OCI-LY3 (cell line): ENCODE measurements at regions not wholly inside any gene's neighbourhood (a gene's known extent, or its start where the extent isn't known, plus 50 kb on each side); places are given as distances from the start of the nearest gene placed in this dataset.

Experiments
- H2AFZ ChIP-seq: fragments of 200-600, 300-600 bp; shearing (Covaris generic); 2 replicates; pipeline ENCODE4 v1.6.0; 2014; ENCODE audit warnings: antibody characterized with exemption, low read depth, low read length
- H3K27ac ChIP-seq: fragments of 200-600, 300-600 bp; sonication (generic); 2 replicates; pipeline ENCODE4 v1.5.1; 2014; ENCODE audit warnings: mild to moderate bottlenecking, low read length, moderate library complexity, mixed read lengths
- H3K27me3 ChIP-seq: fragments of 200-600, 300-600 bp; sonication (generic); 2 replicates; pipeline ENCODE4 v1.6.1; 2014; ENCODE audit warnings: low read depth, low read length, mixed read lengths
- H3K36me3 ChIP-seq: fragments of 200-600, 300-600 bp; sonication (generic); replicated peaks from 2 replicates; pipeline ENCODE3; 2014; ENCODE audit warnings: low read depth, low read length, mixed read lengths
- H3K4me1 ChIP-seq: fragments of 300-600, 200-600 bp; sonication (generic); 2 replicates; pipeline ENCODE4 v1.6.1; 2014; ENCODE audit warnings: low read length, mixed read lengths
- H3K4me2 ChIP-seq: fragments of 200-600, 300-600 bp; sonication (generic); 2 replicates; pipeline ENCODE4 v1.6.1; 2014; ENCODE audit warnings: low read length, mixed read lengths
- H3K4me3 ChIP-seq: fragments of 300-600, 200-600 bp; sonication (generic); 2 replicates; pipeline ENCODE4 v1.5.1; 2014; ENCODE audit warnings: antibody characterized with exemption, mild to moderate bottlenecking, low read length, moderate library complexity
- H3K79me2 ChIP-seq: fragments of 300-600, 200-600 bp; shearing (Covaris generic); 2 replicates; pipeline ENCODE4 v1.6.1; 2014; ENCODE audit warnings: mild to moderate bottlenecking, low read length, mixed read lengths
- H3K9ac ChIP-seq: fragments of 300-600, 200-600 bp; shearing (Covaris generic); 2 replicates; pipeline ENCODE4 v1.6.0; 2014; ENCODE audit warnings: mild to moderate bottlenecking, low read length, moderate library complexity
- H3K9me3 ChIP-seq: fragments of 200-600, 300-600 bp; shearing (Covaris generic); 2 replicates; pipeline ENCODE4 v1.6.1; 2014; ENCODE audit warnings: low read length, mixed read lengths; ENCODE audit not compliant: insufficient read depth
- H4K20me1 ChIP-seq: fragments of 200-600, 300-600 bp; sonication (generic); 2 replicates; pipeline ENCODE4 v1.6.1; 2016; ENCODE audit warnings: low read length, mixed read lengths; ENCODE audit not compliant: insufficient read depth
- CTCF ChIP-seq: fragments of 200-600, 300-600 bp; sonication (generic); IDR thresholded peaks from 2 replicates; pipeline ENCODE4 v1.5.1; 2014; ENCODE audit warnings: antibody characterized with exemption, low read length, low read depth
- EZH2phosphoT487 ChIP-seq: fragments of 200-600 bp; shearing (Covaris generic); IDR thresholded peaks from 2 replicates; pipeline ENCODE4 v1.6.1; 2018; ENCODE audit warnings: antibody characterized with exemption, mixed run types, low read depth

- peaks cover 7% of the 10 kb centered on the region for H3K4me1 ChIP-seq
- peaks cover 75% of the 10 kb centered on the region for H3K27me3 ChIP-seq
- TF ChIP-seq CTCF (no peak), EZH2phosphoT487 (no peak)
- H3K9me3 ChIP-seq: no peaks in the 10 kb centered on the region
- H3K36me3 ChIP-seq: no peaks in the 10 kb centered on the region
- H3K9ac ChIP-seq: no peak overlapping the region
- no peaks in the 10 kb centered on the region for H3K79me2 ChIP-seq
- H2AFZ ChIP-seq: no peak overlapping the region
- no peak overlapping the region for H3K4me2 ChIP-seq
- peaks cover 21% of the 10 kb centered on the region for H4K20me1 ChIP-seq
- H3K4me3 ChIP-seq: no peak overlapping the region
- no peak overlapping the region for H3K27ac ChIP-seq
Observed at GRCh38 chr6:108795814-108796213, 52.4 kb upstream of the ARMC2 start.

GRCh38 chr6:108796875-108797274 lies 51.3 kb upstream of the ARMC2 start:
- Histone ChIP-seq H3K27me3 (peaks cover 83% of the 10 kb centered on the region), H3K9me3 (no peaks in the 10 kb centered on the region), H3K4me3 (no peak overlapping the region), H3K9ac (no peak overlapping the region), H3K4me2 (no peak overlapping the region), H3K27ac (no peak overlapping the region), H2AFZ (no peak overlapping the region), H3K4me1 (peaks cover 7% of the 10 kb centered on the region), H3K79me2 (no peaks in the 10 kb centered on the region), H4K20me1 (peaks cover 21% of the 10 kb centered on the region), H3K36me3 (no peaks in the 10 kb centered on the region)
- no peak for TF ChIP-seq CTCF
- TF ChIP-seq EZH2phosphoT487: no peak

GRCh38 chr6:108797951-108798669 lies 50.1 kb upstream of the ARMC2 start:
- H3K9ac ChIP-seq: no peak overlapping the region
- H3K4me1 ChIP-seq: peaks cover 7% of the 10 kb centered on the region
- no peaks in the 10 kb centered on the region for H3K79me2 ChIP-seq
- no peaks in the 10 kb centered on the region for H3K9me3 ChIP-seq
- H3K4me3 ChIP-seq: no peak overlapping the region
- H3K36me3 ChIP-seq: no peaks in the 10 kb centered on the region
- TF ChIP-seq EZH2phosphoT487 (no peak), CTCF (no peak)
- H2AFZ ChIP-seq: no peak overlapping the region
- no peak overlapping the region for H3K4me2 ChIP-seq
- peaks cover 21% of the 10 kb centered on the region for H4K20me1 ChIP-seq
- H3K27me3 ChIP-seq: peaks cover 89% of the 10 kb centered on the region
- no peak overlapping the region for H3K27ac ChIP-seq
